ENCODE measurements at regions not wholly inside any gene's neighbourhood (a gene's known extent, or its start where the extent isn't known, plus 50 kb on each side); places are given as distances from the start of the nearest gene placed in this dataset.
"Not testable (repeated sequence)": the region's sequence is repeated elsewhere in the genome, so short reads cannot be mapped to it uniquely, and the experiment has no call there.

DNA sequence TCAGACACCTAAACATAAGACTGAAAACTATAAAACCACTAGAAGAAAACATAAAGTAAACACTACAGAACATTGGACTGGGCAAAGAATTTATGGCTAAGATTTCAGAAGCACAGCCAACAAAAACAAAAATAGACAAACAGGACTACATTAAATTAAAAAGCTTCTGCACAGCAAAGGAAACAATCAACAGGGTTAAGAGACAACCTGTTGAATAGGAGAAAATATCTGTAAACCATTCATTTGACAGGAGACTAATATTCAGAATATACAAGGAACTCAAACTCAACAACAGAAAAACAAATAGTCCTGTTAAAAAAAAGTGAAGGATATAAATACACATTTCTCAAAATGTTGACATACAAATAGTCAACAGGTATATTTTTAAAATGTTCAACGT is 106.7 kb upstream of the FANCL start:
- Mint-ChIP-seq H3K9me3 (peaks cover 39% of the 10 kb centered on the region), H3K36me3 (no peaks in the 10 kb centered on the region), H3K27me3 (ENCODE audit: low read depth) (peaks cover 3% of the 10 kb centered on the region), H3K4me1 (no peaks in the 10 kb centered on the region), H3K27ac (no peak overlapping the region), H3K4me3 (no peak overlapping the region)
- TF ChIP-seq, protein P1, sequence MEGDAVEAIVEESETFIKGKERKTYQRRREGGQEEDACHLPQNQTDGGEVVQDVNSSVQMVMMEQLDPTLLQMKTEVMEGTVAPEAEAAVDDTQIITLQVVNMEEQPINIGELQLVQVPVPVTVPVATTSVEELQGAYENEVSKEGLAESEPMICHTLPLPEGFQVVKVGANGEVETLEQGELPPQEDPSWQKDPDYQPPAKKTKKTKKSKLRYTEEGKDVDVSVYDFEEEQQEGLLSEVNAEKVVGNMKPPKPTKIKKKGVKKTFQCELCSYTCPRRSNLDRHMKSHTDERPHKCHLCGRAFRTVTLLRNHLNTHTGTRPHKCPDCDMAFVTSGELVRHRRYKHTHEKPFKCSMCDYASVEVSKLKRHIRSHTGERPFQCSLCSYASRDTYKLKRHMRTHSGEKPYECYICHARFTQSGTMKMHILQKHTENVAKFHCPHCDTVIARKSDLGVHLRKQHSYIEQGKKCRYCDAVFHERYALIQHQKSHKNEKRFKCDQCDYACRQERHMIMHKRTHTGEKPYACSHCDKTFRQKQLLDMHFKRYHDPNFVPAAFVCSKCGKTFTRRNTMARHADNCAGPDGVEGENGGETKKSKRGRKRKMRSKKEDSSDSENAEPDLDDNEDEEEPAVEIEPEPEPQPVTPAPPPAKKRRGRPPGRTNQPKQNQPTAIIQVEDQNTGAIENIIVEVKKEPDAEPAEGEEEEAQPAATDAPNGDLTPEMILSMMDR (IDR thresholded peaks at IDR 0.05; ENCODE audit: unreplicated experiment): no peak
- no peak for DNase-seq (ENCODE audit: low spot score in 2 of 2, unreplicated experiment in 2 of 2)

GRCh38 chr2:58341047-58341446 is 99.9 kb upstream of the FANCL start:
- H3K27ac Mint-ChIP-seq: no peak overlapping the region
- H3K4me3 Mint-ChIP-seq: no peak overlapping the region
- peaks cover 4% of the 10 kb centered on the region for H3K4me1 Mint-ChIP-seq
- TF ChIP-seq, protein P1 (IDR thresholded peaks at IDR 0.05; ENCODE audit: unreplicated experiment): no peak
- H3K36me3 Mint-ChIP-seq: no peaks in the 10 kb centered on the region
- no peaks in the 10 kb centered on the region for H3K27me3 Mint-ChIP-seq (ENCODE audit: low read depth)
- peaks cover 29% of the 10 kb centered on the region for H3K9me3 Mint-ChIP-seq
- no peak for DNase-seq (ENCODE audit: low spot score in 2 of 2, unreplicated experiment in 2 of 2)

DNA sequence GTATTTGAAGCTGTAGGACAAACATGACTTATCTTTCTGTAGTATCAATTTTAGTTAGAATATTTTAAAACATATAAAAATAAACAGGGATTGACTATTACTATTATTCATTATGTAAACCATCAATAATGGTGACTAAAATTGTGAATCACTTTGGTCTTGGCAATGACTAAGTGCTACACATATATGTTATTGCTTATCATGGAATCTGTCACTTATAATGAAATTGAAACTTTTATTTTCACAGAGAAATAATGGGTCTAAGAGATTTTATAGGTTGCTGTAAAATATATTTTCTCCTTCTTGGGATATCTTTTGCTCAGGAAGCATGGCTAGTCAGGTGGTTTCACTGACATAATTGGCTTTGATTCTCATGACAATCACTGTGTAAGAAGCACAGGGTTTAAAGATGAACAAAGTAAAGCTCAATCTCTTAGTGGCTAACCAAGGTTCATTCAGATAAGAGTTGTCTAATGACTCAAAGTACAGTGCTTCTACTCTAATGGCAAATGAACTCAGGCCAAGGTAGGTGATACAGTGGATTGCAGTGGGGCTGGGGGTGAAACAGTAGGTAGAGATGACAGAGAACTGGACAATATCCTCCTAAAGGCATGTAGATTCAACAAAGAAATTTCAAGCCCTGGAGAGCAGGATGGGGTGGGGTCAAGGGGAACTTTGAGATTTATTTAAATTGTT is 98.6 kb upstream of the FANCL start:
- no peak for DNase-seq (ENCODE audit: low spot score in 2 of 2, unreplicated experiment in 2 of 2)
- Mint-ChIP-seq H3K9me3 (peaks cover 27% of the 10 kb centered on the region), H3K4me3 (no peak overlapping the region), H3K36me3 (no peaks in the 10 kb centered on the region), H3K4me1 (peaks cover 4% of the 10 kb centered on the region), H3K27me3 (ENCODE audit: low read depth) (no peaks in the 10 kb centered on the region), H3K27ac (no peak overlapping the region)
- TF ChIP-seq, protein P1 (IDR thresholded peaks at IDR 0.05; ENCODE audit: unreplicated experiment): no peak

DNA sequence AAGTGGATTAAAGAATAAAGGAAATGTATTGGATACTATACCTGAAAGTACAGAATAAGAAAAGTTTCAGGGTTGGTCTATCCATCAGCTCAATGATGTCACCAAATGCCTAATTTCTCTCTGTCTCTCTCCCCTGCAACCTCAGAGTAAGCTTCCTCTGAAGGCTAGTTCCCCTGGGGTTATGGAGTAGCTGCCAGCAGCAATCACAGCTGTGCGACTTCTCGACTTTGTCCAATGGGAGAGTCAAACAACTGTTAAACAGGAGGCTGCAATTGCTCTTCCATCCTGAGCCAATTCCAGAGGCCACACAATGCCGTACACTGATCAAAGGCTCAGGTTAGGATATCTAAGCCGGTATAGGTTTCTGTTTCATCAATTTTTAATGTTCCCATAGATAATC is 95.3 kb upstream of the FANCL start:
- H3K27me3 Mint-ChIP-seq (ENCODE audit: low read depth): no peaks in the 10 kb centered on the region
- no peak overlapping the region for H3K4me3 Mint-ChIP-seq
- TF ChIP-seq, protein P1 (IDR thresholded peaks at IDR 0.05; ENCODE audit: unreplicated experiment): no peak
- no peaks in the 10 kb centered on the region for H3K36me3 Mint-ChIP-seq
- H3K9me3 Mint-ChIP-seq: peaks cover under 1% of the 10 kb centered on the region
- DNase-seq (ENCODE audit: low spot score in 2 of 2, unreplicated experiment in 2 of 2): no peak
- H3K4me1 Mint-ChIP-seq: peaks cover 7% of the 10 kb centered on the region
- no peak overlapping the region for H3K27ac Mint-ChIP-seq

GRCh38 chr2:58334414-58334813 is 93.3 kb upstream of the FANCL start:
- Mint-ChIP-seq H3K4me3 (no peak overlapping the region), H3K4me1 (peaks cover 7% of the 10 kb centered on the region), H3K27me3 (ENCODE audit: low read depth) (no peaks in the 10 kb centered on the region), H3K9me3 (no peaks in the 10 kb centered on the region), H3K36me3 (no peaks in the 10 kb centered on the region), H3K27ac (no peak overlapping the region)
- DNase-seq (ENCODE audit: low spot score in 2 of 2, unreplicated experiment in 2 of 2): no peak
- TF ChIP-seq, protein P1 (IDR thresholded peaks at IDR 0.05; ENCODE audit: unreplicated experiment): no peak

- not testable (repeated sequence) for H3K27me3 Mint-ChIP-seq (ENCODE audit: low read depth); H3K4me1 Mint-ChIP-seq; H3K36me3 Mint-ChIP-seq; H3K27ac Mint-ChIP-seq; DNase-seq (ENCODE audit: low spot score in 2 of 2, unreplicated experiment in 2 of 2); H3K4me3 Mint-ChIP-seq
- peaks cover 20% of the 10 kb centered on the region for H3K9me3 Mint-ChIP-seq
These were observed 84.3 kb upstream of the FANCL start for GRCh38 chr2:58325296-58325895.

All from mesothelial cell of epicardium (in vitro differentiated cells).